ENCODE measurements at regions not wholly inside any gene's neighbourhood (a gene's known extent, or its start where the extent isn't known, plus 50 kb on each side); places are given as distances from the start of the nearest gene placed in this dataset.
"Not testable (repeated sequence)": the region's sequence is repeated elsewhere in the genome, so short reads cannot be mapped to it uniquely, and the experiment has no call there.

- TF ChIP-seq, protein P1, sequence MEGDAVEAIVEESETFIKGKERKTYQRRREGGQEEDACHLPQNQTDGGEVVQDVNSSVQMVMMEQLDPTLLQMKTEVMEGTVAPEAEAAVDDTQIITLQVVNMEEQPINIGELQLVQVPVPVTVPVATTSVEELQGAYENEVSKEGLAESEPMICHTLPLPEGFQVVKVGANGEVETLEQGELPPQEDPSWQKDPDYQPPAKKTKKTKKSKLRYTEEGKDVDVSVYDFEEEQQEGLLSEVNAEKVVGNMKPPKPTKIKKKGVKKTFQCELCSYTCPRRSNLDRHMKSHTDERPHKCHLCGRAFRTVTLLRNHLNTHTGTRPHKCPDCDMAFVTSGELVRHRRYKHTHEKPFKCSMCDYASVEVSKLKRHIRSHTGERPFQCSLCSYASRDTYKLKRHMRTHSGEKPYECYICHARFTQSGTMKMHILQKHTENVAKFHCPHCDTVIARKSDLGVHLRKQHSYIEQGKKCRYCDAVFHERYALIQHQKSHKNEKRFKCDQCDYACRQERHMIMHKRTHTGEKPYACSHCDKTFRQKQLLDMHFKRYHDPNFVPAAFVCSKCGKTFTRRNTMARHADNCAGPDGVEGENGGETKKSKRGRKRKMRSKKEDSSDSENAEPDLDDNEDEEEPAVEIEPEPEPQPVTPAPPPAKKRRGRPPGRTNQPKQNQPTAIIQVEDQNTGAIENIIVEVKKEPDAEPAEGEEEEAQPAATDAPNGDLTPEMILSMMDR (IDR thresholded peaks at IDR 0.05 in 2 of 3, conservative IDR thresholded peaks at IDR 0.05 in 1 of 3; ENCODE audit: borderline replicate concordance in 1 of 3, insufficient read depth in 1 of 3, low read depth in 2 of 3, low read length in 2 of 3), result not testable (repeated sequence)
- not testable (repeated sequence) for TF ChIP-seq ZFX (IDR thresholded peaks at IDR 0.05); YY1 (IDR thresholded peaks at IDR 0.05; ENCODE audit: extremely low read depth, insufficient replicate concordance, low read depth, low read length); SIN3A (IDR thresholded peaks at IDR 0.05; ENCODE audit: low read depth); ZNF274 (IDR thresholded peaks at IDR 0.05; ENCODE audit: low read depth, low read length); EZH2 (IDR thresholded peaks at IDR 0.05); POLR2AphosphoS5 (IDR thresholded peaks at IDR 0.05; ENCODE audit: low read depth, low read length); TCF7L2 (IDR thresholded peaks at IDR 0.05; ENCODE audit: borderline replicate concordance, extremely low read depth, insufficient read depth, insufficient read length); POLR2A (IDR thresholded peaks at IDR 0.05; ENCODE audit: borderline replicate concordance, extremely low read depth, insufficient read depth, insufficient read length); EZH2phosphoT487 (IDR thresholded peaks at IDR 0.05; ENCODE audit: borderline replicate concordance); MAX (IDR thresholded peaks at IDR 0.05); CEBPB (IDR thresholded peaks at IDR 0.05; ENCODE audit: low read depth); REST (IDR thresholded peaks at IDR 0.05; ENCODE audit: low read depth)
- TF ChIP-seq, protein P2, sequence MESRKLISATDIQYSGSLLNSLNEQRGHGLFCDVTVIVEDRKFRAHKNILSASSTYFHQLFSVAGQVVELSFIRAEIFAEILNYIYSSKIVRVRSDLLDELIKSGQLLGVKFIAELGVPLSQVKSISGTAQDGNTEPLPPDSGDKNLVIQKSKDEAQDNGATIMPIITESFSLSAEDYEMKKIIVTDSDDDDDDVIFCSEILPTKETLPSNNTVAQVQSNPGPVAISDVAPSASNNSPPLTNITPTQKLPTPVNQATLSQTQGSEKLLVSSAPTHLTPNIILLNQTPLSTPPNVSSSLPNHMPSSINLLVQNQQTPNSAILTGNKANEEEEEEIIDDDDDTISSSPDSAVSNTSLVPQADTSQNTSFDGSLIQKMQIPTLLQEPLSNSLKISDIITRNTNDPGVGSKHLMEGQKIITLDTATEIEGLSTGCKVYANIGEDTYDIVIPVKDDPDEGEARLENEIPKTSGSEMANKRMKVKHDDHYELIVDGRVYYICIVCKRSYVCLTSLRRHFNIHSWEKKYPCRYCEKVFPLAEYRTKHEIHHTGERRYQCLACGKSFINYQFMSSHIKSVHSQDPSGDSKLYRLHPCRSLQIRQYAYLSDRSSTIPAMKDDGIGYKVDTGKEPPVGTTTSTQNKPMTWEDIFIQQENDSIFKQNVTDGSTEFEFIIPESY (IDR thresholded peaks at IDR 0.05; ENCODE audit: extremely low read depth, insufficient replicate concordance, low read length), result not testable (repeated sequence)
Measured at GRCh38 chr22:49453019-49453418, 374.7 kb downstream of the BRD1 start.
